BE2C (cell line): ENCODE measurements at regions not wholly inside any gene's neighbourhood (a gene's known extent, or its start where the extent isn't known, plus 50 kb on each side); places are given as distances from the start of the nearest gene placed in this dataset.
"Not testable (repeated sequence)": the region's sequence is repeated elsewhere in the genome, so short reads cannot be mapped to it uniquely, and the experiment has no call there.

ENCODE experiments used
- DNase-seq: peaks from one replicate; pipeline ENCODE4 v3.0.0-alpha.2; 2020
- H3K27me3 ChIP-seq: fragments of 250-450 bp; sonication (Bioruptor Pico); 2 replicates; pipeline ENCODE4 v1.5.1; 2020; ENCODE audit warnings: mild to moderate bottlenecking
- H3K36me3 ChIP-seq: fragments of 250-450 bp; sonication (Bioruptor Pico); 2 replicates; pipeline ENCODE4 v1.5.1; 2020; ENCODE audit warnings: mild to moderate bottlenecking
- H3K4me1 ChIP-seq: fragments of 250-450 bp; sonication (Bioruptor Pico); 2 replicates; pipeline ENCODE4 v1.5.1; 2020
- H3K4me3 ChIP-seq: 2 replicates; pipeline ENCODE4 v1.5.1; 2011; ENCODE audit warnings: low read depth, low read length
- H3K9me3 ChIP-seq: fragments of 250-450 bp; sonication (Bioruptor Pico); 2 replicates; pipeline ENCODE4 v1.5.1; 2020
- TF ChIP-seq, protein P1 (sequence below): IDR thresholded peaks from 2 replicates; pipeline ENCODE4 v1.5.1; 2012; ENCODE audit warnings: mild to moderate bottlenecking, low read depth, low read length

GRCh38 chr4:63211776-63212479 lies 1197.3 kb downstream of the TECRL start:
- Histone ChIP-seq H3K36me3 (no peaks in the 10 kb centered on the region), H3K27me3 (no peaks in the 10 kb centered on the region), H3K9me3 (no peaks in the 10 kb centered on the region), H3K4me3 (no peak overlapping the region), H3K4me1 (no peaks in the 10 kb centered on the region; the same call in 1 of the 2 replicates)
- no peak for DNase-seq
- TF ChIP-seq, protein P1, sequence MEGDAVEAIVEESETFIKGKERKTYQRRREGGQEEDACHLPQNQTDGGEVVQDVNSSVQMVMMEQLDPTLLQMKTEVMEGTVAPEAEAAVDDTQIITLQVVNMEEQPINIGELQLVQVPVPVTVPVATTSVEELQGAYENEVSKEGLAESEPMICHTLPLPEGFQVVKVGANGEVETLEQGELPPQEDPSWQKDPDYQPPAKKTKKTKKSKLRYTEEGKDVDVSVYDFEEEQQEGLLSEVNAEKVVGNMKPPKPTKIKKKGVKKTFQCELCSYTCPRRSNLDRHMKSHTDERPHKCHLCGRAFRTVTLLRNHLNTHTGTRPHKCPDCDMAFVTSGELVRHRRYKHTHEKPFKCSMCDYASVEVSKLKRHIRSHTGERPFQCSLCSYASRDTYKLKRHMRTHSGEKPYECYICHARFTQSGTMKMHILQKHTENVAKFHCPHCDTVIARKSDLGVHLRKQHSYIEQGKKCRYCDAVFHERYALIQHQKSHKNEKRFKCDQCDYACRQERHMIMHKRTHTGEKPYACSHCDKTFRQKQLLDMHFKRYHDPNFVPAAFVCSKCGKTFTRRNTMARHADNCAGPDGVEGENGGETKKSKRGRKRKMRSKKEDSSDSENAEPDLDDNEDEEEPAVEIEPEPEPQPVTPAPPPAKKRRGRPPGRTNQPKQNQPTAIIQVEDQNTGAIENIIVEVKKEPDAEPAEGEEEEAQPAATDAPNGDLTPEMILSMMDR: no peak

DNA sequence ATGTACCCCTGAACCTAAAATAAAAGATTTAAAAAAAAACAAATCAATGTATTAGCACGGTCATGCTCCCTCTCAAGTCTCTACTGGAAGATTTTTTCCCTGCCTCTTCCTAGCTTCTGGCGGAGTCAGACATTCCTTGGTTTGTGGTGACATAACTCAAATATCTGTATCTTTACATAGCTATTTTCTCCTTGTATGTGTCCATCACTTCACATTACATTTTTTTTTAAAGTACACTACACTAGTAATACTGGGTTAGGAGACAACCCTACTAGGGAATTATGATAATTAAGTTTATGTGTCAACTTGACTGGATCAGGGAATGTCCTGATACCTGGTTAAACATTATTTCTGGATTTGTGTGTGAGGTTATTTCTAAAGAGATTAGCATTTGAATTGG lies 1197.9 kb downstream of the TECRL start:
- DNase-seq: no peak
- no peaks in the 10 kb centered on the region for H3K27me3 ChIP-seq
- TF ChIP-seq, protein P1: no peak
- H3K9me3 ChIP-seq: no peaks in the 10 kb centered on the region
- H3K36me3 ChIP-seq: no peaks in the 10 kb centered on the region
- H3K4me1 ChIP-seq: no peaks in the 10 kb centered on the region; the same call in 1 of the 2 replicates
- H3K4me3 ChIP-seq: no peak overlapping the region

DNA sequence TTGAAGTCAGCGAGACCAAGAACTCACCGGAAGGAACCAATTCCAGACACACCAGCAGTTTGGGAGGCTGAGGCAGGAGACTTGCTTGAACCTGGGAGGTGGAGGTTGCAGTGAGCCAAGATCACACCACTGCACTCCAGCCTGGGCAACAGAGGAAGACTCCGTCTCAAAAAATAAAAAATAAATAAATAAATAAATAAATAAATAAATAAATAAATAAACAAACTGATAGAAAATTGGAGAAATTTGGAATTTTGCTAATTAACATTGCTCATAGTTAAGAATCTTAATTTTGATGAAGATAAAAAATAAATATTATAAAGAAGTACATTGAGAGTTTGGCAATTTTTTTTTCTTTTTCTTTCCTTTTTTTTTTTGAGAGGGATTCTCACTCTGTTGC lies 1216.2 kb downstream of the TECRL start:
- not testable (repeated sequence) for H3K4me1 ChIP-seq, H3K27me3 ChIP-seq, DNase-seq, H3K36me3 ChIP-seq, H3K4me3 ChIP-seq, H3K9me3 ChIP-seq

- Histone ChIP-seq H3K36me3 (no peaks in the 10 kb centered on the region), H3K27me3 (no peaks in the 10 kb centered on the region), H3K4me3 (no peak overlapping the region), H3K9me3 (no peaks in the 10 kb centered on the region), H3K4me1 (no peaks in the 10 kb centered on the region)
- DNase-seq: no peak
- TF ChIP-seq, protein P1: no peak
These were observed 1237.9 kb downstream of the TECRL start for GRCh38 chr4:63171341-63171740.

DNA sequence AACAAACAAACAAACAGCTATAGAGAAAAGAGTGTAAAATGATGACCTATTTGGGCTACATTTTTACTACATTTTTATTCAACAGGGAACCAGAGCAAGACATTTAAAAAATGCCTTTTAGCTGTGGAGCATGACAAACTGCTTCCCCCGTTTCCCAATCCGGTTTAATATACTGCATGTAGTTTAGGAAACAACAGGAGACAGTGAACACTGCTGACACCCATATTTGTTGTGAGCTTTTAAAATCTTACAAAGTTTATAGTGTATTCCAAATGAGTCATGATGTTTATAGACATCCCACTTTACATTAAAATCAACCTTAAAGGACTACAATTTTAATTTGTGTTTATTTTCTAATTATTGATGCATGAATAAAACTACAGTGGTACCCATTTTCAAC lies 1238.3 kb downstream of the TECRL start:
- no peak for DNase-seq
- TF ChIP-seq, protein P1: no peak
- Histone ChIP-seq H3K27me3 (no peaks in the 10 kb centered on the region), H3K36me3 (no peaks in the 10 kb centered on the region), H3K9me3 (no peaks in the 10 kb centered on the region), H3K4me3 (no peak overlapping the region), H3K4me1 (no peaks in the 10 kb centered on the region)

DNA sequence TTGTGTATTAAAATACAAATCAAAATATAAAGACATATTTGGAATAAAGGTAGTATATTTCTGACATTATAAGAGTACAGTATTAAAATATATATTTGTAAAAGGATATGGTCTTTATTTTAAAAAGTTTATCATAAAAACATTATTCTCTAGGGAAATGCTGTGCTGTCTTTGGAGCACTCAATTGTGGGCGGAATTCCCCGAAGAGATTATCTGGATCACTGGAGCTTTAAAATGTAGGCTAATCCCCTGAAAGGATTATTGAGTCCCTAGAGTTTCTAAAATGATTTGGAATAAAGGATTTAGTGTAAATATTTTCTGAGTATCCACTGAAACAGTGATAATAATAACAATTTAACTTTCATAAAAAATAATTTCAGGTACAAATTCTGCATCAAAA lies 1239.4 kb downstream of the TECRL start:
- TF ChIP-seq, protein P1: no peak
- DNase-seq: no peak
- Histone ChIP-seq H3K36me3 (no peaks in the 10 kb centered on the region), H3K9me3 (no peaks in the 10 kb centered on the region), H3K4me1 (no peaks in the 10 kb centered on the region), H3K27me3 (no peaks in the 10 kb centered on the region), H3K4me3 (no peak overlapping the region)
